ENCODE measurements at regions not wholly inside any gene's neighbourhood (a gene's known extent, or its start where the extent isn't known, plus 50 kb on each side); places are given as distances from the start of the nearest gene placed in this dataset.

DNA sequence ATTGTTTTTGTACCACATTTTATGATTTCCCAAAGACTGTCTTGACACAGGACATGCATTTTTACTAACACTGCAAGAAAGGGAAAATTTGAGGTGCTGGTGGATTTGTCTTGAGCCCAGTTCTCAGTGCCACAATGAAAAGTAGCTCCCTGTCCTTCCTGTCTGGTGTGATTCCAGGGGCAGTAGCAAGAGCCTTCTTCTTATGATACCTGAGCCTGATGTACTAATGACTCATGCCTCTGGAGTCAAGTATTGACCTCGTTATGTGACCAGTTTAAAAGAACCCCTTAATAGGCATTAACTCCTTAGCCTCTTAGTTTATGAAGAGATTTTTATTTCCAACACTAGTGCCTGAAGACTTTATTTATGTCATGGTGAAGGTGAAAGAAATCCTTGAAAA, 728.6 kb downstream of the SLC4A3 start:
- H3K4me3 ChIP-seq (ENCODE audit: low read length) = no peak overlapping the region
- H3K4me1 ChIP-seq (ENCODE audit: control insufficient read depth, low read length) = no peaks in the 10 kb centered on the region
- H3K9me3 ChIP-seq (ENCODE audit: control insufficient read depth, insufficient read depth, low read length) = no peaks in the 10 kb centered on the region
- H3K36me3 ChIP-seq (ENCODE audit: control insufficient read depth, low read length) = no peaks in the 10 kb centered on the region
- H3K4me2 ChIP-seq (ENCODE audit: low read length) = no peak overlapping the region
- H3K79me2 ChIP-seq (ENCODE audit: control insufficient read depth, low read length) = no peaks in the 10 kb centered on the region
- H3K9me2 ChIP-seq (replicated peaks; ENCODE audit: control insufficient read depth, low read length) = no peaks in the 10 kb centered on the region; the same call in 1 of the 2 replicates
- no peak overlapping the region for H3K27ac ChIP-seq (ENCODE audit: low read depth, low read length)
- no peaks in the 10 kb centered on the region for H3F3A ChIP-seq (ENCODE audit: control insufficient read depth, insufficient read depth)
- no peaks in the 10 kb centered on the region for H4K20me1 ChIP-seq (ENCODE audit: control insufficient read depth, insufficient read depth, low read depth, low read length)
- TF ChIP-seq, protein P1, sequence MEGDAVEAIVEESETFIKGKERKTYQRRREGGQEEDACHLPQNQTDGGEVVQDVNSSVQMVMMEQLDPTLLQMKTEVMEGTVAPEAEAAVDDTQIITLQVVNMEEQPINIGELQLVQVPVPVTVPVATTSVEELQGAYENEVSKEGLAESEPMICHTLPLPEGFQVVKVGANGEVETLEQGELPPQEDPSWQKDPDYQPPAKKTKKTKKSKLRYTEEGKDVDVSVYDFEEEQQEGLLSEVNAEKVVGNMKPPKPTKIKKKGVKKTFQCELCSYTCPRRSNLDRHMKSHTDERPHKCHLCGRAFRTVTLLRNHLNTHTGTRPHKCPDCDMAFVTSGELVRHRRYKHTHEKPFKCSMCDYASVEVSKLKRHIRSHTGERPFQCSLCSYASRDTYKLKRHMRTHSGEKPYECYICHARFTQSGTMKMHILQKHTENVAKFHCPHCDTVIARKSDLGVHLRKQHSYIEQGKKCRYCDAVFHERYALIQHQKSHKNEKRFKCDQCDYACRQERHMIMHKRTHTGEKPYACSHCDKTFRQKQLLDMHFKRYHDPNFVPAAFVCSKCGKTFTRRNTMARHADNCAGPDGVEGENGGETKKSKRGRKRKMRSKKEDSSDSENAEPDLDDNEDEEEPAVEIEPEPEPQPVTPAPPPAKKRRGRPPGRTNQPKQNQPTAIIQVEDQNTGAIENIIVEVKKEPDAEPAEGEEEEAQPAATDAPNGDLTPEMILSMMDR (IDR thresholded peaks at IDR 0.05; ENCODE audit: low read depth, low read length, poor library complexity, severe bottlenecking) = no peak
- TF ChIP-seq EZH2phosphoT487 (IDR thresholded peaks at IDR 0.05; ENCODE audit: borderline replicate concordance, low read length) = no peak
- no peaks in the 10 kb centered on the region for H3K27me3 ChIP-seq (ENCODE audit: control insufficient read depth, low read length)

DNA sequence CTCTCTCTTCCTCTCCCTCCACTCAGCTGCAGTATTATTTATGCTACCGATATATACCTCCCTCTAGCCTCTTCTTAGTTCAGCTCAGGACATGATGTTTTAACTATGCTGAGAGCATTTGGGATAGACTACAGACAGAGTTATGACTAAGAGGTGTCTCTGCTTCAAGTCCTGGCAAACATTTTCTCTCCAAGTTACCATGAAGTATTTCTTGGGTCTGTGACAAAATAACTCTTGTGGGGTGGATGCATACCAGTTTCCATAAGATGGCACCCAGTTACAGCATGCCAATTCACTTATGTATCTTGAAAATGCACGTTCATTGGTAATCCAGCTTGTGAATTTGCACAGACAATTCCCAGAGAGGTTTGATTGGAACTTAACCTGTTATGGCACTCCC, 737.6 kb downstream of the SLC4A3 start:
- Histone ChIP-seq H3K27ac (ENCODE audit: low read depth, low read length) (no peak overlapping the region), H3K4me2 (ENCODE audit: low read length) (no peak overlapping the region), H3F3A (ENCODE audit: control insufficient read depth, insufficient read depth) (no peaks in the 10 kb centered on the region), H3K27me3 (ENCODE audit: control insufficient read depth, low read length) (no peaks in the 10 kb centered on the region), H4K20me1 (ENCODE audit: control insufficient read depth, insufficient read depth, low read depth, low read length) (no peaks in the 10 kb centered on the region), H3K4me3 (ENCODE audit: low read length) (no peak overlapping the region), H3K9me3 (ENCODE audit: control insufficient read depth, insufficient read depth, low read length) (no peaks in the 10 kb centered on the region), H3K36me3 (ENCODE audit: control insufficient read depth, low read length) (no peaks in the 10 kb centered on the region), H3K79me2 (ENCODE audit: control insufficient read depth, low read length) (no peaks in the 10 kb centered on the region), H3K9me2 (replicated peaks; ENCODE audit: control insufficient read depth, low read length) (no peaks in the 10 kb centered on the region), H3K4me1 (ENCODE audit: control insufficient read depth, low read length) (no peaks in the 10 kb centered on the region)
- TF ChIP-seq EZH2phosphoT487 (IDR thresholded peaks at IDR 0.05; ENCODE audit: borderline replicate concordance, low read length) = no peak
- TF ChIP-seq, protein P1 (IDR thresholded peaks at IDR 0.05; ENCODE audit: low read depth, low read length, poor library complexity, severe bottlenecking) = no peak

DNA sequence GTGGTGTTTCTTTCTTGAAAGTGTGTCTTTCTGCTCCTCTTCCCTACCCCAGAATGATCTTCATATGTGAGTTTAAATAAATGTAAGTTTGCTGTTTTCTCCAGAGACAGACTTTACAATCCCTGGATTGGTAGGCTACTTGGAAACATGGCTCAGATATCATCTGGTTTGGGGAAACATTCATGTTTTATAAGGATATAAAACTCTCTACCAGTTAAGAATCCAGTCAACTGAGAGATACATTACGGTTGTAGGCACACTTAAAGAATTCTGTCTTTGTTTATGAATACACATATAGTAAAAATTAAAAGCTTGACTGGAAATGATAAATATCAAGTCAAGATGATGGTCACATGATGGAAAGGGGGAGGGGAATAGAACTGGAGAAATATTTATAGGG, 739.3 kb downstream of the SLC4A3 start:
- no peaks in the 10 kb centered on the region for H3F3A ChIP-seq (ENCODE audit: control insufficient read depth, insufficient read depth)
- no peaks in the 10 kb centered on the region for H3K9me2 ChIP-seq (replicated peaks; ENCODE audit: control insufficient read depth, low read length)
- H3K9me3 ChIP-seq (ENCODE audit: control insufficient read depth, insufficient read depth, low read length) = no peaks in the 10 kb centered on the region
- H3K4me3 ChIP-seq (ENCODE audit: low read length) = no peak overlapping the region
- H3K79me2 ChIP-seq (ENCODE audit: control insufficient read depth, low read length) = no peaks in the 10 kb centered on the region
- no peaks in the 10 kb centered on the region for H3K27me3 ChIP-seq (ENCODE audit: control insufficient read depth, low read length)
- no peaks in the 10 kb centered on the region for H4K20me1 ChIP-seq (ENCODE audit: control insufficient read depth, insufficient read depth, low read depth, low read length)
- no peak for TF ChIP-seq EZH2phosphoT487 (IDR thresholded peaks at IDR 0.05; ENCODE audit: borderline replicate concordance, low read length)
- TF ChIP-seq, protein P1 (IDR thresholded peaks at IDR 0.05; ENCODE audit: low read depth, low read length, poor library complexity, severe bottlenecking) = no peak
- H3K36me3 ChIP-seq (ENCODE audit: control insufficient read depth, low read length) = no peaks in the 10 kb centered on the region
- H3K4me1 ChIP-seq (ENCODE audit: control insufficient read depth, low read length) = no peaks in the 10 kb centered on the region
- no peak overlapping the region for H3K27ac ChIP-seq (ENCODE audit: low read depth, low read length)
- H3K4me2 ChIP-seq (ENCODE audit: low read length) = no peak overlapping the region

DNA sequence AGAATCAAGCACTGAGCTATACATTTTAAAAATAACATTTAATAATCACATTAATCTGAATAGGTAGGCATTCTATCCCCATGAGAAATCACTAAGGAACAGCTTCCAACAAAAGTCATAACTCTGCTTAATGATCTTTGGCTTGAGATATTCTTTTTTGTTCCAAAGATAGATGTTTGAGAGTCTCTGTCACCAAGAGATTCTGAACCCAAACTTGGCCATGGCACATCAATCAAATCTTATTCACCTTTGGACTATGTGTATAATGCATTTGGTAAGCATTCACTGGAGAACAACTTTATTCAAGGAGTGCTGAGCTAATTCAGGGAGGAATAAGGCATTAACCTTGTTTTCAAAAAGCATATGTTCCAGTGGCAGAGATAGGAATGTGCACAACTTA, 743.3 kb downstream of the SLC4A3 start:
- Histone ChIP-seq H3K4me3 (ENCODE audit: low read length) (no peak overlapping the region), H3K27me3 (ENCODE audit: control insufficient read depth, low read length) (no peaks in the 10 kb centered on the region)

More for the DNA sequence above, 743.3 kb downstream of the SLC4A3 start:
- Histone ChIP-seq H3K36me3 (ENCODE audit: control insufficient read depth, low read length) (no peaks in the 10 kb centered on the region), H3K4me2 (ENCODE audit: low read length) (no peak overlapping the region), H3K4me1 (ENCODE audit: control insufficient read depth, low read length) (no peaks in the 10 kb centered on the region), H3K27ac (ENCODE audit: low read depth, low read length) (no peak overlapping the region), H3K79me2 (ENCODE audit: control insufficient read depth, low read length) (no peaks in the 10 kb centered on the region), H3K9me2 (replicated peaks; ENCODE audit: control insufficient read depth, low read length) (no peaks in the 10 kb centered on the region), H3K9me3 (ENCODE audit: control insufficient read depth, insufficient read depth, low read length) (no peaks in the 10 kb centered on the region), H4K20me1 (ENCODE audit: control insufficient read depth, insufficient read depth, low read depth, low read length) (no peaks in the 10 kb centered on the region), H3F3A (ENCODE audit: control insufficient read depth, insufficient read depth) (no peaks in the 10 kb centered on the region)
- no peak for TF ChIP-seq EZH2phosphoT487 (IDR thresholded peaks at IDR 0.05; ENCODE audit: borderline replicate concordance, low read length)
- TF ChIP-seq, protein P1 (IDR thresholded peaks at IDR 0.05; ENCODE audit: low read depth, low read length, poor library complexity, severe bottlenecking) = no peak
